ENCODE measurements at regions not wholly inside any gene's neighbourhood (a gene's known extent, or its start where the extent isn't known, plus 50 kb on each side); places are given as distances from the start of the nearest gene placed in this dataset.
A peak's percentile ranks its signal among the peaks of the same experiment; 100 is the strongest.
"Not testable (repeated sequence)": the region's sequence is repeated elsewhere in the genome, so short reads cannot be mapped to it uniquely, and the experiment has no call there.

DNA sequence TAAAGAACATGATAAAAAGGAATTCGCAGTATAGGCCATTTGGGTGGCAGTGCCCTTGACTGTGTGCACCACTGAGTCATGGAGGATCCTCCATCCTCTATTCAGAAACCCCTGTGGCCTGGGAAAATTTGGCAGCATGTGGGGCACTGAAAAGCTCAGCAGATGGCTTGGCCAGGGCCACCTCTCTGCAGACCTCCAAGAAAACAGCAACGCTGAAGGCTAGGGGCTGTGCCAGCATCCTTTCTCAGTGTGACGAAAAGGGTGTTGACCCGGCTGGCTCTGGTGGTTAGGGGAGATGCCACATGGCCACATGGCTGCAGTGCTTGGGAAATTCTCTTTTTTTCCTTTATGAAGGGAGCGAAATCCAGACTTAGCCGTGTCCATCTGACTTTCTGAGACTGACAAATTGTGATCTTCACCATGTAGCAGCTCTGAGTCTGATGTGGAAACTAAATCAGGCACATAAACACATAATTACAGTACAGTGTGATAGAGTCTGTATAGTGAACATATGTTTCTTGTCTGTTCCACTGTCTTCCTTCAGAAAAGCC is 178.0 kb downstream of the KCTD12 start:
- no peak for DNase-seq

DNA sequence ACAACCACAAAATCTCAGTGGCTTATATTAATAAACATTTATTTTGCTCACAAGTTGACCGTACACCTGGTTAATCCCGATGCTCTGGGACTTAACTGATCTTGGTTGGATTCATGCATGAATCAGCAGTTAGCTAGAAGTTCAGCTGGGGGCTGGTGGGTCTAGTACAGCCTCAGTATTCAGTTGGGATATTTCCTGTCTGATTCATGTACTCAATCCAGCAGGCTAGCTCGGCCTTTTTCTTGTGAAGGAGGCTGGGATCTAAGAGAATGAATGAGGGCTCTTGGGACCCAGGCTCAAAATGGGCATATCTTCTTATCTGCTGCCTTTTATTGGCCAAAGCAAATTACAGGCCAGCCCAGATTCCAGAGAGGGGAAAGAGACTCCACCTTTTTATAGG is 178.8 kb downstream of the KCTD12 start:
- no peak for DNase-seq

DNA sequence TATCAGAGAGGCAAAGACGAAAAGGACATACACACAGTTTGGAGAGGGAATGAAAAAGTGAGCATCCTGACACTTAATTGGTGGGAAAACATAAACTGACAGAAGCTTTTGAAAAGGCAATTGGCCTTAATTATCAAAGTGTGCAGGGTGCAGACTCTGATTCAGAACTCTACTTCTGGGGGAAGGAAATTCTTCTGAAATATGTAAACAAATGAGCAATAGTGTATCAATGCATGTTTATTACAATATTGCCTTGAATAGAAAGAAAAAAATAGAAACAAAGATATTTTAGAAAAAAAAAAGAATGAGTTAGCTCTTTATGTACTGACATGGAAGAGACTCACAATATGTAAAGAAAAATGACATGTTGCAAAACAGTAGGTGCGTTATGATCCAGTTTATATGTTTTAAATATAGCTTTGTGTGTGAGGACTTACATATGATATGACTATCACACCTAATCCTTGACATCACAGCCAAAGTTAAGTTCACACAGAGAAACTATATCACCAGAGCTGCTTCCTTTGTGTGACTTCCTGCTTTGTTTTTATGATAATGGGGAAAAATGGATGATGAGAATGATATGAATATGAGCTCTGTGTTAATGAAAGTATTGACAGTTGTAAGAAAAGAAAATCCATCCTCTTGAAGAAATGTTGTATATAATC is 182.4 kb downstream of the KCTD12 start:
- DNase-seq, result no peak

DNA sequence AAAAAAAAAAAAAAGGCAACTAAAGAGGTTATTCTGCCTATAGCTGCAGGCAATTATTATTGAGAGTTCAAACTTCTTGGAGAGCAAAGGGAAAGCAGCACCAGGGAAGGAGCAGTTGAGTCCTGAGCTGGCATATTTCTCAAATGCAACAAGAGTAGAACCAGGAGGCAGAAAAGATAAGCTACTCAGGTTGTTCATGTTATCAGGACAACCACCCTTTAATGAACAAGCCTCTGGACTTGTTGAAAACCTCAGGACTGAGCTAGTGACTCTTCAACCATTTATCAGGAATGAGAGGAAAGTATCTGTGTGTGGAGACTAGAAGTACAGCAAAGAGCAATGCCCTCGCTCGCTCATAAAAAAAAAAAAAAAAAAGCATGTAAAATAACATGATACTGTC is 183.0 kb downstream of the KCTD12 start:
- DNase-seq, result no peak

DNA sequence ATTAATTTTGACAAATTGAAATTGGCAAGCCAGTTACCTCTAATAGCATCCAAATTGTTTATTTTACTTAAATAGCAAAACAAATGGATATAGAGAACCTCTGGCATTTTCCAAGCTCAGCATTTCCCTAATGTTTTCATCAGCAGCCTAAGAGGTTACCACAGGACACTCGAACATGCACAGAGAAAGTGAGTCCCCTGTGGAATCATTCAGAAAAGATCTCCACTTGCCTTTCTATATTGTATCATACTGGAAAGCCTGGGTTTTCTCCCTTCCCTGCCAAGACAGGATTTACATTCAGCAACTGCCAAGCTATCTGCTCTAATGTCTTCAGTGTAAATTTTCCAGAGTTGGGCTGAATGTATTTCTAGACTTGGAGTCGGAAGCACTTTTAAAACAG is 188.9 kb downstream of the KCTD12 start:
- no peak for DNase-seq

DNA sequence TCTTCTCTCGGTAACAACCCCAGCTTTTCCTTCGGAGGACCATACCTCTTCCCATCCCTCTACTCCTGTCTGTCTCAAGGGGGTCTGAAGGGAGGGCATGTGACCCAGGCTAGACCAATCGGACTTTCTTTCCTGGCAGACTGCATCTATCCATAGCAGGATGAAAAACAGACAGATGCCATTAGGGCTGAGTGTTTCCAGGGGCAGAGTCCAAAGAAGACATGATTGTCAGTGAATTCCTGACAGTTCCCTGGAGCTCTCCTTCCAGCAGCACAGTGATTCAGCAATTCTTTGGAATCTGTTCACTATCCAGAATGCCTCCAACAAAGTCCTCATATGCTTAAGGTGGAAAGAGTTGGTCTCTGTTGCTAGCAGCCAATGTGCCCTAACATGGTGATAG is 189.8 kb downstream of the KCTD12 start:
- DNase-seq, result no peak

DNA sequence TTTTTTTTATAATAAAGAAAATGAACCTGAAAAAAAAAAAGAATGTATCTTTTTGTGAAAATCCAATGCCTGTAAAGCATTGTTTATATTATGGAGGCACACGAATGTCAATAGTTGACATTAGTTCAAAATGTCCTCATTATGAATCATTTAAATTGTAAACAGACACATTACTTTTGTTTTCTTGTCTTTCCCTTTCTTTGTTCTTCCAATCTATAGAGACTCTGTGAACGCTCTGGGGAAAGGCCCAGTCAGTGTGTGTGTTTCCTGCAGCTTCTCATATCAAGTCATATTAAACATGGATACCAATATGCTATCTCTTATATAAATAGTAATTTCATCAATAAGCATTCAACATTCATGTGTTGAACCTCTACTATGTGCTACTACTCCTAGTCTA is 193.1 kb downstream of the KCTD12 start:
- no peak for DNase-seq

DNA sequence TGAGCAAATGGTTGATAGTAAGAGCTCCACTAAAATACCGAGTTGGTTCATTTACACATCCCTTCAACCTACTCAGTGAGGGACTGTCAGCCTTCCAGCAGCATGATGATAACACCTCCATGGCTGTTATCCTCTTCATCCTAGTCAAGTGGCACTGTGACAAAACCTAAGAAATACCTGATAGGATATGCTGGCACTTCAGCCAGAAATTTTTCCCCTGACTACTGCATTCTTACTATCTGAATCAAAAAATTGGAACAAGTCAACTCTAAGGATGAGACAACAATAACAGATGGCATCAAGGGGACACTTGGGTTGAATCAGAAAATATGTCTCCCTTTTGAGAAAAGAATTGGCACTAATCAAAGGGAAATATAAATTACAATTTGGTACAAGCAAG is 193.9 kb downstream of the KCTD12 start:
- no peak for DNase-seq

DNA sequence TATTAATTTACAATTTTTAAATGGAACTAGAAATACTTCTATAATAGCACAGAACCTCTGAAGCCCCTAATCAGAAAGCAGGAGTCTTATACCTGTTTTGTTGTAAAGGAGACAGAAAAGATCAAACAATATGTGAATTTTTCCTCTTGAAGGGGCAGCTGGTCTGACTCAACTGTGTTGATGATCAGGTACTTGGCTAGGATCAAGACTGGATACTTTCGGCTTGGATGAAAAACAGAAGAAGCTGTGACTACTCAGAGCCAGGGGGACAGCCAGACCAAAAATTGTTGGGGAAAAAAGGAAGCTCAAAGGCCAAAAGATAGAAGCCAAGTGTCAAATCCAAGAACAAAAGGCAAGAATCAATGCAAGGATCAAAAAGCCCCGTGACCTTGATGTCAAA is 195.6 kb downstream of the KCTD12 start:
- DNase-seq, result no peak

DNA sequence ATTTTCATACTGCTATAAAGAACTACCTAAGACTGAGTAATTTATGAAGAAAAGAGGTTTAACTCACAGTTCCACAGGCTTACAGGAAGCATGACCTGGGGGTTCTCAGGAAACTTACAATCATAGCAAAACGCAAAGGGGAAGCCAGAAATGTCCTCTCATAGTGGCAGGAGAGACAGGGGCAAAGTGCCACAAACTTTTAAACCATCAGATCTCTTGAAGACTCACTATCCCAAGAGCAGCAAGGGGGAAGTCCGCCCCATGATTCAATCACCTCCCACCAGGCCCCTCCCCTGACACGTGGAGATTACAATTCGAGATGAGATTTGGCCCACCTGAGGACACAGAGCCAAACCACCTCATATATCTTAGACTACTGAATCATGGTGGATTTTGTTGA is 198.7 kb downstream of the KCTD12 start:
- DNase-seq, result no peak

DNA sequence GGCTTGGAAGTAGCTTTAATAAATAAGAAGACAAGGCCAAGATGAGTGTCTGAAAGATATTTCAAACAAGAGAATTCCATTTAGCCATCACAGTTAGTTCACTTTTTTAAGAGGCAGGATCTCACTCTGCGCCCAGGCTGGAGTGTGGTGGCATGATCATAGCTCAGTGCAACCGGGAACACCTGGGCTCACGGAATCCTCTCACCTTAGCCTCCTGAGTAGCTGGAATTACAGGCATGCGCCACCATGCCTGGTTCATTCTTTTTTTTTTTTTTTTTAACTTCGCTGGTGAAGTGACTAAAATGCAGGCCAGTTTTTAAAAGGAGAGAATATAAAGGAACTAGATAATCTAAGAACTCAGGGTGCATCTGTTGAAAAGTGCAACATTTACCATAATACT is 200.3 kb downstream of the KCTD12 start:
- DNase-seq, result no peak

DNA sequence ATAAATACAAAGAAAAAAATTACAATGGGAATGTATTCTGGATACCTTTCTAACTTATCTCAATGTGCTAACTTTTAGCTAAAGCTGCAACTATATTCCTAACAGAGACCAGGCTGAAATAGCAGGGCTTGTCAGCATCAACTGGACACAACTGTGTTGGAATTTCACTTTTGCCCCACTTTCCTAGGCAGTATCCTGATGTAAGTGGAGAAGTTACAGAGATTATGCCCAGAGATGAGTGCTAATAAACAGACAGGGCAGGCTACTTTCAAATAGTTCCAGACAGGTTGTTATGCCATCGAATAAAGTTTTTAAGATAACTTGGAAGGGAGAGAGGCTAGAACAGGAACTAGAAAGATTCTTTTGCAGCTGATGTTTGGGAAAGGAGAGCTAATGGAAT is 201.9 kb downstream of the KCTD12 start:
- DNase-seq, result no peak

DNA sequence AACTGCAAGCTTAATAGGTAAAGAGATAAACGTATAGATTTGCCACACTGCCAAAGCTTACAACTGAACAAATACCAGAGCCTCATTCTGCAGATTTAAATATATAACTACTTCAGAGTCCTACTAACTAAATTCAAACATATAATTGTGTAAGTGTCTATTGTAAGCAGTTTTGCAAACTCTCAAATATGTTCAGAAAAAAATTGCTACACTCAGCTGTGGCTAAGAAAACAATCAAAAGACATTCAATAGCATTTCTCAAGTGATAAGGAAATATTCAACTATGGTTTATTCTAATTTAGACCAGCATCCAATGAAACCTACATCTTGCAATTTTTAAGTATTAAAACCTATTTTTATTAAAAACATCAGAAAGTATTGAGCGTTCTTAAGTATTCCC is 202.4 kb downstream of the KCTD12 start:
- no peak for DNase-seq

DNA sequence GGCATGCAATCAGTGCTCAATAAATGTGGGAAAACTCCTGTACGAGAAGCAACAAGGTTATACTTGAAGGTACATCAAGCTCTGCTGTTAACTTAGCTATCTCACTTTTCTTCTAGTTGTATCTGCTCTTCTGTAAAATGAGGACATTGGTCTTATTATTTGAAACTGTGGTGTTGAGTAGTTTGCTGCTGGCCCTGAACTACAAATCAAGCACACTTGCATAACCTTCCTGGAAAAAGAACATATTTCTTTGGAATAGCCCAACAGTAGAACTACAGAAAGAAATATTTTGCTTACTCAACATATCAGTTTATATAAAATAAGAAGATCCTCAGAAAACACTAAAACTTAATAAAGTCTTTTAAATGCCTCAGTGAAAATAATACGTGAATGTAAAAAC is 203.0 kb downstream of the KCTD12 start:
- DNase-seq, result no peak

DNA sequence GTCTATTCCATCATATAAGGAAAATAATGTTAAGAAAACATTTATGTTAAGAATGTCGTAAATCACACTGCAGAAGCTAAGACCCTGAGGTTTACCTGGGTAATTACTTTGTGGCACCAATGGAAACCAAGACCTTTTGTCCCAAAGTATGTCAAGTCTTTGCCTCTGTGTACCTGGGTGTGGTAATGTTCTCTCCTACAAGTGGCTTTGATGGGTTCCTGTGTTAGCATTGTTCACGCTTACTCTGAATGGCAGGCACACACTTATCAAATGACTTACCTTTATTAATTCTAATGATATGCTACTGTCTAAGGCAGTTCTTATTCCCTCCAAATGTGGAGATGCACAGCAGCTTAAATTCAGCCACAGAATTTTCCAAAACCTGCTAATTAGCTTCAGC is 206.1 kb downstream of the KCTD12 start:
- DNase-seq, result no peak

DNA sequence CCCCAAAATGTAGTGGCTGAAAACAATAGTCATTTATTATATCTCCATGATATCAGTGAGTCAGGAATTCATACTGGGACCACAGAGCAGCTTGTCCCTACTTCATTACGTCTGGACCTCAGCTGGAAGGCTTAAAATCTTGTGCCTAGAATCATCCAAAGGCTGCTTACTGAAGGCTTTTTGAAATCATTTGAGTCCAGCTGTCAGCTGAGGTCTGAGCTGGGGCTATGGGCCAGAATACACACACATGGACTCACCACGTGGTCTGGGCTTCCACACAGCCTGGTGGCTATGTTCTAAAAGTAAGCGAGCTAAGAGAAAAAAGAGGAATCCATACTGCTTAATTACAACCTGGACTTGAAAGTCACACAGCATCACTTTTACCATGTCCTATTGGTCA is 209.2 kb downstream of the KCTD12 start:
- DNase-seq, result no peak

DNA sequence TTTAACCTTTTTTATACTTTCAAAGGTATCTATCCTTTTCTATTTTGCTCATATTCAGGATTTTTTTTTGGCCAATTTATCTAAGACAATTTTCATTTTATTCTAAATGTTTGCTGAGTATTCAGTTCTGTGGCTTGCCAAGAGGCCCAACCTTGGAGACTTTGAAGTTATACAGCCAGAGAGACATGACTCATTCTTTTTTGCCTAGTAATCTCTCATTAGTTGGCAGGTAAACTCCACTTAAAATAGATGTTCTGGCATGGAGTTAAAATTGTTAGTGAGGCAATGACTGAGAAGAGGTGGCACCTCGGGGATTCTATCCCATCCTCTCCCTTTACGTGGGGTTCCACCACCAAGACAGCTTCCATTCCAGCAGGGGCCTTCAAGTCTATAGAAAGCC is 213.8 kb downstream of the KCTD12 start:
- DNase-seq, result no peak

DNA sequence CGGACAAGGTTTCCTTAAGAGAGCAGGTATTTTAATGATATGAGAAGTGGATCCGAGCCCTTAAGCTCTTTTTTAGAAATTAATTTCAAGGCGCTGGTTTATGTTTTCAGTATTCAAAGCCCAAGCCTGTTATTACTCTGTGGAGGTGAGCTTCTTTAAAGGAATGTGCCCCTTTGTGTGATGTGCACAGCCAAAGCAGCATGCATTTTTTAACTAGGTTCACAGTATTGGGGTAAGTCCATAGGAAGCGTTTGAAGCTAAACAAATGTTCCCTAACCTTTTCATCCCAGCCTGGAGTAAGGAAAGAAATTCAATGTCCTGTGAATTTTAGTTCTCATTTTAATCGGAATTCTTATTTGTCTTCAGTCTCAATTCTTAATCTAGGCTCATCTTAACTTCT is 217.5 kb downstream of the KCTD12 start:
- DNase-seq, result no peak

DNA sequence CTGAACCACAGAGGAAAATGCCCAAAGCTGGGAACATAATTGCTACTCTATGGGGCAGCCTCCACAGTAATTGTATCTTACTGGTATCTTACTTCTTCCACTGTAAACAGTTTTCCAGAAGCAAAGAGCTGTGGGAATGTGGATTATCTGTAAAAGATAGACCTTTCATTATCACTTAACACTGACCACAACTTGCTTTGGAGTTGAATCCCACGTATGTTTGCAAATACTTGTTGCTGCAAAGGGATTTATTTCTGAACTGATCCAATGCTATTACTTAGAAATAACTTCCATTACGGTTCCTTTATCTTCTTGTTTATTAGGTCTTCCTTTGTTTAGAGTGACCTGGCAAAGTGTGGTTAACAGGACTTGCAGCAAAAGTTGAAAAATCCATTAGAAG is 218.1 kb downstream of the KCTD12 start:
- DNase-seq, result no peak

DNA sequence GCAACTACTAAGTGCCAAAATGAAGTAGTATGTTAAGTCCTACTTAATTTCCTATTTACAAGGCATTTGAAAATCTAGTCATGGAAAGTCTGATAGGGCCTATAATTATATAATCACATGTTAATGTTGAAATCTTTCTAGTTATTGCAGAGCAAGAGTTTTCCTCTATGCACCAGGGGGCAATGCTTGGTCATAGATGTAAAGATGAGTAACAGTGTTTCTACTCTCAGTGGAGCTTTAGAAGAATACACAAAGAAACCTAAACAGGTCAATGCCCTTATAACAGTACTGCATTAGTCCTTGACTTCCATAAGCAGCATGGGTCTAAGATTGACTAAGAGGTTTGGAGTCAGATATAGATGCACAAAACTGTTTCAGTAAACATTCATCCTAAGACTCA is 218.7 kb downstream of the KCTD12 start:
- DNase-seq, result peak; percentile 35

DNA sequence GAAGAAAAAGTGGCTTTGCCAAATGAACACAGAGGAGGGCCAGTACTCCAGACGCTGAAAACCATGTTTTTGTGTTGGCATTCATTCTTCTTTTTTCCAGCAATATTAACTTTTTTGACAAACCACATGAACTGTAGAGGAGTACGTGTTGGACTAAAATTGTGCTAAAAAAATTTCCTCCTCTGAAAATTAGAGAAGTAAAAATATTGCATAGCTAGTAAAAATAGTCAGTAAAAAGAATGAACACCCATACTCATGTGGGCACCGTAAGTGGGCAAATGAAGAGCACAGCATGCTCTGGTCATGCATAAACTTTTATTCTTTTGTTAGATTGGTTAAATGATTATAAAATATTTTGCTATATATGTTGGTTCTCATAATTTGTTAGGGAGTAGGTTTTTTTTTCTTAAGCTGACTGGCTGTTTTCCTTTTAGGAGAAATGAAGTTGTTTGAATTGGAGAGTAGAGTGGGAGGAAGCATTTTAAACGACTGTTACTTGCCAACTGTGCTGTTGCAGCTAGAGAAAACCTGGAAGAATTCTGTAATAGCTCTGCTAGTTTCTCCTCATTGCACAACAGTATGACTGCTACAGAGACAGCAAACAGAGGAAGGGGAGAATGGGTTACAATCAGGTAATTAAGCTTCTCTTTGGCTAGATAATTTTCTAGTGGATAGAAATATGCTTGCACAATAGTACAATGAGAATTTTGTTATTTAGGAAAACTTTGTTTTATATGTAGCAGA is 222.4 kb downstream of the KCTD12 start:
- no peak for DNase-seq

DNA sequence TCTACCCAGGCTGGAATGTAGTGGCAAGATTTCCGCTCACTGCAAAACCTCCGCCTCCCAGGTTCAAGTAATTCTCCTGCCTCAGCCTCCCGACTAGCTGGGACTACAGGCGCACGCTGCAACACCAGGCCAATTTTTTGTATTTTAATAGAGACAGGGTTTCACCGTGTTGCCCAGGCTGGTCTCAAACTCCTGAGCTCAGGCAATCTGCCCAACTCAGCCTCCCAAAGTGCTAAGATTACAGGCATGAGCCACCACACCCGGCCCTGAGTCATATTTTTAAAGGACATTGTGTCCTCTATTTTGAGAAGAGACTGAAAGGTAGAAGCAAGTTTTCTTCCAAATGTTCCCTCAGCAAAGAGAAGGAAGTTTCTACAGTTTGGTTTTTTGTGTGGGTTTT is 227.1 kb downstream of the KCTD12 start:
- DNase-seq, result not testable (repeated sequence)

DNA sequence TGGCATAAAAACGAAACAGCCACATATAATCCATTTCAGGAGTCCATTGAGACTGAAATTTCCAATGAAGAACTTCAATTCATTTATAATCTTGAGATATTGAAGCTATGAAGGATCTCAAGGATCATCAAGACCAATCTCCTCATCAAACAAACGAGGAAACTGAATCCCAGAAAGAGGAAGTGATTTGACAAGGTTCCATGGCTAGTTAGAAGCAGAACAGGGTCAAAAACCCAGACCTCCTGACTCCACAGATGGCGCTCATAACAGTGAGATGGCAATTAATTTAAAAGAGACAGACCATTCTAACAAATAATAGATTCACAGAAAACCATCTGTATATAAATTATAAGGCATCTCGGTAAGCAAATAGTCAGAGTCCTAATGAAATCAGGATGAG is 229.7 kb downstream of the KCTD12 start:
- DNase-seq, result no peak

DNA sequence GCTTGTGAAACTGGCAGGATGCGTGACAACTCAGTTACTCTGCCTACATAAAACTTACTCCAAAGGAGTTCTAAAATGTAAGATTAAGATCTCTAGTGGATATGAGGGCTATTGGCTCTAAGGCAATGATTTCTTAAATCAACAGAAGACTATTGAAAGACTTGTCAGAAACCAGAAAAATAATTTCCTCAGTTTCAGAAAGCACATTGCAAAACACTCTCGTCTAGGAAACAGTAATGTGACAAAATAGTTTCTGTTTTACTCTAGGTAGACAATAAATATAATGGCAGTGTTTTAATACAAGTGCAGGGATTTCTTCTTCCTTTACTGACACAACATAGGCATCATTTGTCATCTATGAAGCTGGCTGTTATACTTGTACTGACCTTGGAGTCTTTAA is 230.1 kb downstream of the KCTD12 start:
- no peak for DNase-seq

DNA sequence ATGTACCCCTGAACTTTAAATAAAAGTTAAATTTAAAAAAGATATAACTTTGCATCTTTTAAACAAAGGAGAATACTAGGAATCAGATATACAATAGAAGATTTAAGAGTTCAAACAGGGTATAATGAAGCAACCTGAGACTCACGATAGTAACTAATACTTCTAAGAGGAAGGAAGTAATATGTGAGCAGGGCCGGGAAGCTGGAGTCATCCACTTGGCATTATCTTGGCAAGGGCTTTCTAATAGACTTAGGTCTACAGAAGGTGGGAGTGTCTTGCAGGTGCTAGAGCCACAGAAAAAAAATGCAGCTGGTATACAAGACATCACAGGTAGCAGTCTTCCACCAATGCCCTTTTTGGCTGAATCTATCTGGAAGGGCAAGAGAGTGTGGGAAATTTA is 231.9 kb downstream of the KCTD12 start:
- DNase-seq, result no peak

All from DMS153 (cell line).